Mucosa of rectum (tissue), 2 donors: ENCODE measurements at regions not wholly inside any gene's neighbourhood (a gene's known extent, or its start where the extent isn't known, plus 50 kb on each side); places are given as distances from the start of the nearest gene placed in this dataset.
"Not testable (repeated sequence)": the region's sequence is repeated elsewhere in the genome, so short reads cannot be mapped to it uniquely, and the experiment has no call there.

Source experiments
- H3K27ac ChIP-seq, 2 donors: one replicate each; pipeline ENCODE4 v1.7.0; 2013; ENCODE audit warnings: inconsistent platforms in 2 of 2, low read depth in 2 of 2, low read length in 2 of 2
- H3K27me3 ChIP-seq, 2 donors: one replicate each; pipeline ENCODE4 v1.7.0; 2013; ENCODE audit warnings: low read length in 2 of 2; ENCODE audit not compliant: control insufficient read depth in 2 of 2, insufficient read depth in 2 of 2
- H3K36me3 ChIP-seq, 2 donors: one replicate each; pipeline ENCODE4 v1.7.0; 2013; ENCODE audit warnings: low read length in 2 of 2; ENCODE audit not compliant: control insufficient read depth in 2 of 2, insufficient read depth in 2 of 2
- H3K4me1 ChIP-seq, 2 donors: one replicate each; pipeline ENCODE4 v1.7.0; 2013; ENCODE audit warnings: low read length in 2 of 2, mild to moderate bottlenecking in 1 of 2; ENCODE audit not compliant: control insufficient read depth in 2 of 2, insufficient read depth in 2 of 2
- H3K4me3 ChIP-seq, 2 donors: one replicate each; pipeline ENCODE4 v1.7.0; 2013; ENCODE audit warnings: low read length in 2 of 2
- H3K9ac ChIP-seq, 2 donors: one replicate each; pipeline ENCODE4 v1.7.0; 2013; ENCODE audit warnings: low read length in 2 of 2, low read depth in 1 of 2, mild to moderate bottlenecking in 1 of 2
- H3K9me3 ChIP-seq, 2 donors: one replicate each; pipeline ENCODE4 v1.7.0; 2013; ENCODE audit warnings: low read length in 2 of 2; ENCODE audit not compliant: control insufficient read depth in 2 of 2
- donor health status: healthy.
- donor health status: Normal muscosa, but diverticular disease.

DNA sequence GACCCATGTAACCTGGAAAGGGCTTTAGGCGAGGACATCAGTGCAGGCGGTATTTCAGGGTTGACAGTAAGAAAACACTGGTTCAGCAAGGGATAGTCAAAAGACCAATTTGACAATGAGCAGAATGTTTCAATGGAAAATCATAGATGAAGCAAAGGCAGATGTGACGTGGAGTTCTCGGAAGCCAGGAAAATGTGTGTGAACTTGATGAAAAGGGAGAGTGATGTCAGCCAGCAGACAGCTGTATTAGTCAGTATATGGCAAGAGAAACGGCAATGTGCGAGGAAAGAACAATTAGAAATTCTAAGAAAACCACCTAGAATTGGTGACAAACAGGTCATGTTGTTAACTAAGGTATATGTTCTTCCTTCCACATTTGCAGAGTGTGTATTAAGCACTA, 503.9 kb upstream of the DAB2 start:
- Histone ChIP-seq H3K36me3 (no peaks in the 10 kb centered on the region), H3K9ac (no peak overlapping the region), H3K9me3 (no peaks in the 10 kb centered on the region), H3K27me3 (no peaks in the 10 kb centered on the region), H3K27ac (no peak overlapping the region), H3K4me1 (no peaks in the 10 kb centered on the region), H3K4me3 (no peak overlapping the region)

DNA sequence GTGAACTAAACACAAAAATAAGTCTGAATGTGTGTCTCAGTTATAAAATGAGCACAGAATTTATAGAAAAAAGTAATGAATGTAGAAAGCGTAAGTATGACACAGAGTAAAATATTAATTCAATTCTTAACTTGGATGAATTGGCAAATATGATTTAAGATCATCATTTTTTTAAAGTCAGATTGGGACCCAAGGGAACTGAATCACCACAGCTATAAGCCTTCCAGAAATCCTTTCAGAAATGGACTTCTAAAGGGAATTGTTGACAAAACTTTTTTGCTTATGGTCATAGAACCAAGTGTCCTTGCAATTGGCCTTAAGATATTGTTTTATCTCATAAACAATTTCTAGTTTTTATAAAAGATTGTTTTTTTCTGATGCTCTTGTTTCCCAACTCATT, 495.1 kb upstream of the DAB2 start:
- H3K27me3 ChIP-seq, result no peaks in the 10 kb centered on the region
- no peak overlapping the region for H3K4me3 ChIP-seq
- H3K9me3 ChIP-seq, result no peaks in the 10 kb centered on the region
- no peak overlapping the region for H3K9ac ChIP-seq
- H3K27ac ChIP-seq, result no peak overlapping the region
- no peaks in the 10 kb centered on the region for H3K36me3 ChIP-seq
- H3K4me1 ChIP-seq, result no peaks in the 10 kb centered on the region

DNA sequence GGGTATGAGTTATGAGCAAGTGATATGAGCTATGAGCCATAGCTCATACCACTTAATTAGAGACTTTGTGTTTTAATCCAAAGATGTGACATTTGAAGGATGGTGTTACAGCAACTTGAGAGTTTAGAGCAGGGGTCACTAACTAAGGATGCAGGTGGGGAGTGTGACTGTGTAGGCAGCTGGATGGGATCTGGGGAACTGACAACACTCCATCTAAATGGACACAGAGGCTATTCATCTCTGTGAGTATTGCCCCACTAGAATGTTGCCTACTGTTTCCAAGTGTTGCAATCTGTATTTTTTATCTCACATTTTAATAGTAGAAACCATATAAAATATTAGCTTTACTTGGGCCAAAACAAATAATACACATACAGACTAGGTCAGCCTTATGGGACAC, 488.1 kb upstream of the DAB2 start:
- H3K27ac ChIP-seq, result no peak overlapping the region
- no peaks in the 10 kb centered on the region for H3K27me3 ChIP-seq

DNA sequence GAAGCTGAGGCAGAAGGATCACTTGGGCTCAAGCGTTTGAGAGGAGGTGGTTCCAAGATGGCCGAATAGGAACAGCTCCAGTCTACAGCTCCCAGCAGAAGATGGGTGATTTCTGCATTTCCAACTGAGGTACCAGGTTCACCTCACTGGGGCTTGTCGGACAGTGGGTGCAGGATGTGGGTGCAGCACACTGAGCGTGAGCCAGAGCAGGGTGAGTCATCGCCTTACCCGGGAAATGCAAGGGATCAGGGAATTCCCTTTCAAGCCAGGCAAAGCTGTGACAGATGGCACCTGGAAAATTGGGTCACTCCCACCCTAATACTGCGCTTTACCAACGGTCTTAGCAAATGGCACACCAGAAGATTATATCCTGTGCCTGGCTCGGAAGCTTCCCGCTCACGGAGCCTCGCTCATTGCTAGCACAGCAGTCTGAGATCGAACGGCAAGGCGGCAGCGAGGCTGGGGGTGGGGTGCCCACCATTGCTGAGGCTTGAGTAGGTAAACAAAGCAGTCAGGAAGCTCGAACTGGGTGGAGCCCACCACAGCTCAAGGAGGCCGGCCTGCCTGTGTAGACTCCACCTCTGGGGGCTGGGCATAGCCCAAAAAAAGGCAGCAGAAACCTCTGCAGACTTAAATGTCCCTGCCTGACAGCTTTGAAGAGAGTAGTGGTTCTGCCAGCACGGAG, 482.6 kb upstream of the DAB2 start:
- H3K36me3 ChIP-seq, H3K9ac ChIP-seq, H3K9me3 ChIP-seq, H3K4me1 ChIP-seq, H3K4me3 ChIP-seq, H3K27ac ChIP-seq, H3K27me3 ChIP-seq: not testable (repeated sequence)

More for the DNA sequence above, 488.1 kb upstream of the DAB2 start:
- Histone ChIP-seq H3K36me3 (no peaks in the 10 kb centered on the region), H3K9me3 (no peaks in the 10 kb centered on the region), H3K4me1 (no peaks in the 10 kb centered on the region), H3K9ac (no peak overlapping the region), H3K4me3 (no peak overlapping the region)

DNA sequence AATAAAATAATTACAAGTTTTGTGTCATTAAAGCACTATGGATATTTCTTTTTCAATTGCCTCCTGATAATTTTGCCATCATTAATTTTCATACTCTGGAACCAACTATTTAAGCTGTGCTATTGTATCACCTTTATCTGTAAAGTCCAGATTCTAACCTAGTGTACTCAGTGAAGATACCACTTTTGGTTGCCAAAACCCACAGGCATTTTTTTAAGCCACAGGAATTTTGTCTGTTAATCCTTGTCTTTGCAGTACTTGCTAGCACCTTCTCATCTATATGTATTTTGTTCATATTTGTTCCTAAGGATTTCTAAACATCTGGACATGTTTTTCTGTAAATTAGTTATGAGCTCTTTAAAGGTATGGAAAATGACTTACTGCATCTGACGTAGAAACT, 481.4 kb upstream of the DAB2 start:
- Histone ChIP-seq H3K9me3 (no peaks in the 10 kb centered on the region), H3K9ac (no peak overlapping the region), H3K4me3 (no peak overlapping the region), H3K36me3 (no peaks in the 10 kb centered on the region), H3K27me3 (no peaks in the 10 kb centered on the region), H3K27ac (no peak overlapping the region), H3K4me1 (no peaks in the 10 kb centered on the region)

DNA sequence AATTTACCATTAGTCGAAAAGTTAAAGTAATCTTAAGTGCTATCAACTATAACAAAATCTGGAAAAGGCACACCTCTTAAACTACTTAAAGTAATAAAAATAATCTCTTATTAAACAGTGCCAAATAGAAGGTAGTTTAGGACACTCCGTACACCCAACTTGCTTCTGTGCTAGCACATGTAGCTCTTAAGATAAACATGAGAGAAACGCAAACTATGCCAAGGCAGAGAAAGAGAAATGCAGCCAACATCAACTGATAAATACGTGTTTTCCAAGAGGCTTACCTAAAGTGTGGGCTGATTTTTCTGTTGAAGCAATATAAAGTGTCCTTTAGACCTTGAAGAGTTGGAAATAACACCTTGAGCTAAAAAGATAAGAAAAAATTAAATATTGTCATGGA, 480.6 kb upstream of the DAB2 start:
- no peaks in the 10 kb centered on the region for H3K9me3 ChIP-seq
- no peaks in the 10 kb centered on the region for H3K36me3 ChIP-seq
- no peak overlapping the region for H3K9ac ChIP-seq
- no peaks in the 10 kb centered on the region for H3K4me1 ChIP-seq
- no peaks in the 10 kb centered on the region for H3K27me3 ChIP-seq
- no peak overlapping the region for H3K27ac ChIP-seq
- no peak overlapping the region for H3K4me3 ChIP-seq

DNA sequence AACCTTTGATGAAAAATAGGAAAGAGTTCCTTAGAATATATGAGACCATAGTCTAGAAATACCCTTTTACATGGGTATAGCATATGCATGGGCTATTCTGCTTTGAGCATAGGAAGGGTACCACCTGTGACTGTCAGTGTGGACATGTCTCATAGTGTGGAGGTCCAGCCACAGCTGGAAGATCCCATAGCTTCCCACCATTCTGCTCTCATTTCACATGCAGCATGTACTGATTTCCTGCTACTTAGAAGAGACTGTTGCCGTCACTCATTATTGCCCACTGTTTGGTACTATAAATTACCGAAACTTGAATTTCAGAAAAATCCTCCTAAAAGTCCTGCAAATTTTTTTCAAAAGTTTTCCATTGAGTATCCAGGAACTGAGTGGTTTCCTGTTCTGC, 477.8 kb upstream of the DAB2 start:
- H3K27ac ChIP-seq, result no peak overlapping the region
- H3K4me1 ChIP-seq, result no peaks in the 10 kb centered on the region
- H3K36me3 ChIP-seq, result no peaks in the 10 kb centered on the region
- H3K9me3 ChIP-seq, result no peaks in the 10 kb centered on the region
- H3K9ac ChIP-seq, result no peak overlapping the region
- no peak overlapping the region for H3K4me3 ChIP-seq
- no peaks in the 10 kb centered on the region for H3K27me3 ChIP-seq

DNA sequence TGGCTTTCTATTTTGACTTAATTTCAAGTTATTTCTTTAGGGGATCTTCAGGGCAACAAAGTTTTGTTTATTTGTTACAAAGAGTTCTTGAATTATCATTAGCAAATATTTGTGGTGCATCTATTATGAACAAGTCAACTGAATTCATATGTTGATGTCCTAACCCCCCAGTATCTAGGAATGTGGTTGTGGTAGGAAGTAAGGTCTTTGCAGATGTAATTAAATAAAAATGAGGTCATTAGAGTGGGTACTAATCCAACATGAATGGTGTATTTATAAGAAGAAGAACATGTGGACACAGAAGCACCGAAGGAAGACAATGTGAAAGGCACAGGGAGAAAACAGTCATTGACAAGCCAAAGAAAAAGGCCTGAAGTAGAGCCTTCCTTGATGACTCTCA, 474.0 kb upstream of the DAB2 start:
- no peaks in the 10 kb centered on the region for H3K27me3 ChIP-seq
- H3K4me1 ChIP-seq, result peaks cover 0 to 5% of the 10 kb centered on the region in 2 donors

DNA sequence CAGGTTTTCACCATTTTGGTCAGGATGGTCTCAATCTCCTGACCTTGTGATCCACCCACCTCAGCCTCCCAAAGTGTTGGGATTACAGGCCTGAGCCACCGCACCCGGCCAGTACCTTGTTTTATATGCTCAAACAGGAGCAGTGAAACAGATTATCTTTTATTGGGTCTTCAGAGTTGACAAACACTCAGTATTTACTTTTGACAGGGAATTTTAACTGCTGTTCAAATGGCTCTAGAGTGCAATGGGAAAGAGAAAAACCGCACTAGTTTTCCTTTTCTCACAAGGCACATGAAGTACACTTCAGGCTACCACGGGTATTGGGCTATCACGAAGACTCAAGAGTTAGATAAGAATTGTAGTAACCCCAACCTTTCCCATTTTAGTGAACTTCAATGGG, 471.9 kb upstream of the DAB2 start:
- H3K9me3 ChIP-seq, result no peaks in the 10 kb centered on the region
- no peak overlapping the region for H3K27ac ChIP-seq
- no peak overlapping the region for H3K9ac ChIP-seq
- no peaks in the 10 kb centered on the region for H3K27me3 ChIP-seq
- H3K36me3 ChIP-seq, result no peaks in the 10 kb centered on the region
- H3K4me1 ChIP-seq, result peaks cover 0 to 5% of the 10 kb centered on the region in 2 donors
- H3K4me3 ChIP-seq, result no peak overlapping the region

More for the DNA sequence above, 474.0 kb upstream of the DAB2 start:
- Histone ChIP-seq H3K36me3 (no peaks in the 10 kb centered on the region), H3K4me3 (no peak overlapping the region), H3K9me3 (no peaks in the 10 kb centered on the region), H3K9ac (no peak overlapping the region), H3K27ac (no peak overlapping the region)

DNA sequence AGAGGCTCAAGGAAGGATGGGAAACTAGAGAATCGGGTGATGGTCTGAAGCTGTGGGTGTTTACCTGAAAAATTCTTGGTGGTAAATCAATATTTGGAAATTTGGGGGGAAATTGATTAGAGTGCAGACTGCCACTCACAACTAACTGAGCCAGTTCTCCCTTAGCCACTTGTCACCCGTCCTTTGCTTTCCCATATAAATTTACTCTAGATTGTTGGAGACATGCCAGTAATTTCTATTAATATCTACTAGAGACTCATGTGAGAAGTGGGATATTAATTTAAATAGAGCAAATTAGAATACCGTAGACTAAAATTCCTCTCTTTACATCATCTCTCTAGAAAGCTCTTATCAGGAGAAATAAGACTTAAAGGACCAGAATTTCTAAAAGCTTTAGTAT, 471.3 kb upstream of the DAB2 start:
- Histone ChIP-seq H3K9ac (no peak overlapping the region), H3K27ac (no peak overlapping the region), H3K36me3 (no peaks in the 10 kb centered on the region), H3K4me1 (peaks cover 0 to 5% of the 10 kb centered on the region in 2 donors), H3K9me3 (no peaks in the 10 kb centered on the region), H3K4me3 (no peak overlapping the region), H3K27me3 (no peaks in the 10 kb centered on the region)

DNA sequence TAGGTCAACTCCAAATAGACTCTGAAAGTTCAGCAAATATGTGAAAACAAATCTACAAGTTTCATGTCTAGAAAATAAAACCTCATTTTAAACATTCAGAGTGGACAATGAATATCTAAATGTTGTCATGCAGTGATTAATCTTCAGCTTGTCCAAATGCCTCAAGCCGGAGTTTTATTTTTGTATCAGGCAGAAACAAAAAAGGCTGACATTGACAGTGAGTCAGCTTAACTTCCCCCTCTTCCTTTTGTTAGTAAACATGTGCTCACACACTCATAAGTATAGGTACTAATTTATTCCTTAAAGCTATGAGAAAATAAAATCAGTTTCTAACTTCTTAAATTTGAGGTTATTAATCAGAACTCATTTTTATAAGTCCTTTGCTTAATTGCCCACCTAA, 467.9 kb upstream of the DAB2 start:
- Histone ChIP-seq H3K4me1 (peaks cover 0 to 5% of the 10 kb centered on the region in 2 donors), H3K27ac (no peak overlapping the region), H3K4me3 (no peak overlapping the region), H3K9ac (no peak overlapping the region), H3K36me3 (no peaks in the 10 kb centered on the region), H3K9me3 (no peaks in the 10 kb centered on the region), H3K27me3 (no peaks in the 10 kb centered on the region)
